GM10266 (cell line): ENCODE measurements at regions not wholly inside any gene's neighbourhood (a gene's known extent, or its start where the extent isn't known, plus 50 kb on each side); places are given as distances from the start of the nearest gene placed in this dataset.
A peak's percentile ranks its signal among the peaks of the same experiment; 100 is the strongest.

ENCODE experiments used
- DNase-seq: peaks from one replicate; pipeline ENCODE4 v3.0.0; 2012; ENCODE audit errors: extremely low spot score
- TF ChIP-seq, protein P1 (sequence below): IDR thresholded peaks from 2 replicates; pipeline ENCODE4 v1.5.1; 2012; ENCODE audit warnings: mild to moderate bottlenecking, low read depth; ENCODE audit not compliant: control insufficient read depth, insufficient read depth; ENCODE audit errors: missing control alignments

DNA sequence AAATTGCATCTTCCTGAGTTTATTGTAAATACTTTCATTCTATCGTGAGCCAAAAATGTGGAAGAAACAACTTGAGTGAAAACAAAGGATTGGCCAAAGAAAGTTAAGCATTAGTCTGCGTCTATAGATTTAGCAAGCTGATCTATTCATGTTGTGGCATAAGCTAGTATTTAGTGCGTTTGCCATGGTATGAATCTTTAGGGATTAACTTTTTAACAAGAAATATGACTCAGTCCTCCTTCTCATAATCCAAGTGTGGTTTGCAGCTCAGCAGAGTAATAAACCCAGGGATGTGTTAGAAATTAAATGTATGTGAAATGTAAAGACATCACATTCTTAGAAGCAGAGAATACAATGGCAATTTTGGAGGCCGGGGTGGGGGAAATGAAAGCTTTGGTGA, 1110.9 kb downstream of the NLGN4X start:
- TF ChIP-seq, protein P1, sequence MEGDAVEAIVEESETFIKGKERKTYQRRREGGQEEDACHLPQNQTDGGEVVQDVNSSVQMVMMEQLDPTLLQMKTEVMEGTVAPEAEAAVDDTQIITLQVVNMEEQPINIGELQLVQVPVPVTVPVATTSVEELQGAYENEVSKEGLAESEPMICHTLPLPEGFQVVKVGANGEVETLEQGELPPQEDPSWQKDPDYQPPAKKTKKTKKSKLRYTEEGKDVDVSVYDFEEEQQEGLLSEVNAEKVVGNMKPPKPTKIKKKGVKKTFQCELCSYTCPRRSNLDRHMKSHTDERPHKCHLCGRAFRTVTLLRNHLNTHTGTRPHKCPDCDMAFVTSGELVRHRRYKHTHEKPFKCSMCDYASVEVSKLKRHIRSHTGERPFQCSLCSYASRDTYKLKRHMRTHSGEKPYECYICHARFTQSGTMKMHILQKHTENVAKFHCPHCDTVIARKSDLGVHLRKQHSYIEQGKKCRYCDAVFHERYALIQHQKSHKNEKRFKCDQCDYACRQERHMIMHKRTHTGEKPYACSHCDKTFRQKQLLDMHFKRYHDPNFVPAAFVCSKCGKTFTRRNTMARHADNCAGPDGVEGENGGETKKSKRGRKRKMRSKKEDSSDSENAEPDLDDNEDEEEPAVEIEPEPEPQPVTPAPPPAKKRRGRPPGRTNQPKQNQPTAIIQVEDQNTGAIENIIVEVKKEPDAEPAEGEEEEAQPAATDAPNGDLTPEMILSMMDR: no peak
- DNase-seq: no peak

DNA sequence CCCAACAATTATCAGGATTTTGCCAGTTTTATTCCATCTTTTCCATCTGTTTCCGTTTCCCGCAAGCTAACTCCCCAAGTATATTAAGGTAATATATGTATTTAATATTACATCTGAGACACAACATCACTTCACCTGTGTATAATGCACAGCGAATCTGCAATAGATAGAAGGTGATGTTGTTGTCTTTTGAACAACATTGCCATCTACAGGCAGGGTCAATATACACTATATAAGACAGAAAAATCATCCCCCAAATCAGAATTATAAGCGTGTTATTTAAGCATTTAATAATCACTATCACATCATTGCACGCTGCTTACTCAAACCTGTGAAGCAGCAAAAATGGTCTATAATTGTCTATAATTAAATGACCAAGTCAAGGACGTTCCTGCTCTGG, 1115.5 kb downstream of the NLGN4X start:
- TF ChIP-seq, protein P1: no peak
- DNase-seq: peak; percentile 1

DNA sequence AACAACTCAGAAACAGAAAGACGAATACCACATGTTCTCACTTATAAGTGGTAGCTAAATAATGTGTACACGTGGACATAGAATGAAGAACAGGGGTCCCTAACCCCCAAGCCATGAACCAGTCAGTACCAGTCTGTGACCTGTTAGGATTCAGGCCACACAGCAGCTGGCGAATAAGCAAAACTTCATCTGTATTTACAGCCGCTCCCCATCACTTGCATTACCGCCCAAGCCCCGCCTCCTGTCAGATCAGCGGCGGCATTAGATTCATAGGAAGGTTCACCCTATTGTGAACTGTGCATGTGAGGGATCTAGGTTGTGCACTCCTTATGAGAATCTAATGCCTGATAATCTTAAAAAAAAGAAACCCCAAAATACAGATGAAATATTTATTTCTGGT, 1128.7 kb downstream of the NLGN4X start:
- no peak for DNase-seq
- TF ChIP-seq, protein P1: no peak

DNA sequence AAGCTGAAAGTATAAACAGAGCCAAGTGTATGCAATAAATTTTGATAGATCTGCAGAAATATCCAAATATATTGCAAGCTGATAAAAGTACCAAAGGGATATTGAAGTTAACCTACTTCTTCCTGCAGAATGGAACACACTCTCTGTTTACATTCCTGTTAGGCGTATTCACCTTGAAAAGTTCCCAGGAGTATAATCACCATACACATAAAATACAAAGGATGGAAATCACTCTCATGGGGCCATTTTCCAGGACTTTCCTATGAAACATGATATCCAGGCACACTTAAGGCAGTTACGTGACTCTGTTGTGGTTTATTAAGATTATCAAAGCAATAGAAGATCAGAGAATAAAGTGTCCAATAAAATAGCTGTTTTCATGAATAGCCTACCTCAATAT, 1142.3 kb downstream of the NLGN4X start:
- no peak for DNase-seq
- TF ChIP-seq, protein P1: no peak

DNA sequence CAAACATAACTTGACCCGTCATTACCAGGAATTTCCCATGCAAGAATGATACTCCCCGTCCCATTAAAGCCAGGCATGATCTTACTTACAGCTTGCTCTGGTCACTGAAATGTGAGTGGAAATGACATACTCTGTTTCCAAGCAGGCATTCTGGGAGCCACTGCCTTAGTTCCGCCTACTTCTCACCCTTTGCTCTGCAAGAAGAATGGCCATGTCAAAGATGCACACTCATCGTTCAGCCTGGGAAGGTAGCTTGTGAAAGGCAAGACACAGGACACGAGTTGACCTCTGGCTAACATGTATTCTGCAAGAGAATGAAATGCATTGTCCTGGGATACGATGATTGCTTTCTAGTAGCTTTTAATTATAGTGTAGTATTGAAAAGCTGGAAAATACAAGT, 1144.4 kb downstream of the NLGN4X start:
- TF ChIP-seq, protein P1: no peak
- DNase-seq: no peak

DNA sequence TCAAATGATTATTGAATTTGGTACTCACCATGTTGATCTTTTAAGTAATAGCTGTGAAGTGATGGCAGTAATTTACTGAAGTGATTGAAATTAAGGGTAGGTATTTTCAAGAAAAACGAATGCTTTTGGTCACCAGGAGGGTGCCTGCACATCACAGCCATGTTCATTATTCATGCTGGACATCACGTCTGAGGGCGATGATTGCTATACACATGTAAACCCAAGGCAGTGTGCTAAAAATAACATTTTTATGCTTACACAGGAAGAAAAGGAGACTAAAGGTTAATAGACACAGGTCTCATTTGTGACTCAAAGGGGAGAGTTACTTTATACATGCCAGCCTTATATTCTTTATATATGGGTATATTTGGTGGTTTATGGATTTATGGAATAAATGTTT, 1146.0 kb downstream of the NLGN4X start:
- TF ChIP-seq, protein P1: no peak
- DNase-seq: no peak

DNA sequence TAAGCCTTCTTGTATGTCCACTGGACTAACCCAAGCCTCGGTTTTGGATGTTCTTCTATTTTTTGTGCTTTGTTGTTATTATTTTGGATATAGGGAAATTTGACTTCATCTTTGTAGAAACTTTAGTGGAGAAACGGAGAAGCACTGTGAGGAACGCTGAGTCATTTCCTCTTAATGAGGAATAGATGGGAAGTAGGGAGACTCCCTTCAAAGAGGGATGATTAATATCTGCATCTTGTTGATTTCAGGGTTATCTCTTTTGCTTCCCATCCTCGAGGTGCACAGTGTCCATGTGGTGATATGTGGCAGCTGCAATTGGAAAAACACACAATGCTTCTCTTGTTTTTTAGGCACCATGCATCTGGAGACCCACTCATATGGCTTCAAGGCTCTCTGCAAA, 1147.9 kb downstream of the NLGN4X start:
- TF ChIP-seq, protein P1: no peak
- no peak for DNase-seq

DNA sequence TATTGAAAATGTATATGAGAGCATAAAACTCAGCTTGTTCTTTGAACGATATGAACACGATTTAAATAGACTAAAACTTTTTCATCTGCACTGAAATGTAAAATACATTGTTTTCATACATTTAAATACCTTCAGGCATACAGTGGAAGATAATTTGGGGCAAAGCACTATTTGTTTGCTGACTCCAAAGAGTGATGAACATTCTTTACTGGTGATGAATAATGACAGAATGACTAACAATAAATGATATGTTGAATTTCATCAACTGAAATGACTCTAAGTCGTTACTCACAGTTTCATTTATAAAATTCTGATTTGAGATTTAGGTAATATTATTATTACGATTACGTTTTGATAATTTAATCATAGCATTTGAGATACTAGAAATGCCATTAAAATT, 1160.1 kb downstream of the NLGN4X start:
- TF ChIP-seq, protein P1: no peak
- DNase-seq: no peak
